CD4-positive, alpha-beta memory T cell (primary cell): ENCODE measurements at regions not wholly inside any gene's neighbourhood (a gene's known extent, or its start where the extent isn't known, plus 50 kb on each side); places are given as distances from the start of the nearest gene placed in this dataset.

Source experiments
- CTCF ChIA-PET: fragments of 350-600 bp; sonication (Branson Sonifier 250); formaldehyde crosslinking; loops from one replicate; lab custom pipeline; 2021; ENCODE audit warnings: inconsistent platforms; ENCODE audit not compliant: partially characterized antibody; lab: Charles Lee
- POLR2A ChIA-PET: fragments of 350-600 bp; sonication (Branson Sonifier 250); formaldehyde crosslinking; loops from one replicate; lab custom pipeline; 2021; ENCODE audit not compliant: partially characterized antibody; lab: Charles Lee
- DNase-seq, 5 donors: peaks; one replicate each; pipeline versions ENCODE4 v3.0.0 to v3.0.0-alpha.2; 2020 to 2022; ENCODE audit warnings: mixed read lengths in 1 of 5
- H3K27ac ChIP-seq: one replicate; pipeline ENCODE4 v1.7.0; 2013; ENCODE audit warnings: low read depth, low read length
- H3K27me3 ChIP-seq: 2 replicates; pipeline ENCODE4 v1.7.0; 2013; ENCODE audit warnings: mild to moderate bottlenecking, low read length, moderate library complexity; ENCODE audit not compliant: insufficient read depth
- H3K36me3 ChIP-seq: 2 replicates; pipeline ENCODE4 v1.7.0; 2013; ENCODE audit warnings: mild to moderate bottlenecking, low read length, moderate library complexity; ENCODE audit not compliant: insufficient read depth
- H3K4me1 ChIP-seq: 2 replicates; pipeline ENCODE4 v1.7.0; 2013; ENCODE audit warnings: mild to moderate bottlenecking, low read length, moderate library complexity; ENCODE audit not compliant: insufficient read depth
- H3K4me3 ChIP-seq, 2 donors: one replicate each; pipeline ENCODE4 v1.7.0; 2013; ENCODE audit warnings: low read length in 2 of 2, mild to moderate bottlenecking in 1 of 2
- H3K9me3 ChIP-seq, 2 donors: one replicate each; pipeline ENCODE4 v1.7.0; 2013; ENCODE audit warnings: low read length in 2 of 2, control low read depth in 1 of 2; ENCODE audit not compliant: control insufficient read depth in 1 of 2
- H3K27ac Mint-ChIP-seq, 7 donors: one replicate each; pipeline ENCODE4 v1.8.0; 2020 to 2021; ENCODE audit warnings: mixed read lengths in 7 of 7, mild to moderate bottlenecking in 6 of 7, inconsistent platforms in 3 of 7, moderate library complexity in 3 of 7
- H3K27me3 Mint-ChIP-seq, 2 donors: one replicate each; pipeline ENCODE4 v1.8.0; 2020 to 2021; ENCODE audit warnings: mixed read lengths in 2 of 2
- H3K36me3 Mint-ChIP-seq, 2 donors: one replicate each; pipeline ENCODE4 v1.8.0; 2020 to 2021; ENCODE audit warnings: mixed read lengths in 2 of 2, inconsistent platforms in 1 of 2, mild to moderate bottlenecking in 1 of 2
- H3K4me1 Mint-ChIP-seq, 4 donors: one replicate each; pipeline ENCODE4 v1.8.0; 2020 to 2021; ENCODE audit warnings: mixed read lengths in 4 of 4, mild to moderate bottlenecking in 1 of 4
- H3K4me3 Mint-ChIP-seq, 8 donors: one replicate each; pipeline ENCODE4 v1.8.0; 2020 to 2021; ENCODE audit warnings: mixed read lengths in 8 of 8, mild to moderate bottlenecking in 7 of 8, moderate library complexity in 6 of 8, inconsistent platforms in 3 of 8
- H3K9me3 Mint-ChIP-seq, 8 donors: one replicate each; pipeline ENCODE4 v1.8.0; 2020 to 2021; ENCODE audit warnings: mixed read lengths in 8 of 8, mild to moderate bottlenecking in 5 of 8, inconsistent platforms in 3 of 8, moderate library complexity in 1 of 8
- intact Hi-C: fragments of 100-400 bp; cut with micrococcal nuclease; formaldehyde crosslinking; loops from one replicate; pipeline ENCODE4 v1.15.1; 2023

GRCh38 chr2:48841126-48841525, 85.6 kb upstream of the LHCGR start:
- H3K4me3 Mint-ChIP-seq, result no peak overlapping the region
- intact Hi-C loops, result no loop called here

GRCh38 chr2:48838029-48838428, 82.5 kb upstream of the LHCGR start:
- no peak overlapping the region for H3K4me3 ChIP-seq
- H3K4me1 ChIP-seq, result no peaks in the 10 kb centered on the region
- Mint-ChIP-seq H3K4me3 (no peak overlapping the region), H3K4me1 (no peaks in the 10 kb centered on the region), H3K27me3 (no peaks in the 10 kb centered on the region), H3K36me3 (no peaks in the 10 kb centered on the region), H3K27ac (no peak overlapping the region), H3K9me3 (peaks cover 0 to 15% (median 3%) of the 10 kb centered on the region in 8 donors)
- POLR2A ChIA-PET, result no interaction called here
- no peaks in the 10 kb centered on the region for H3K27me3 ChIP-seq
- no peak overlapping the region for H3K27ac ChIP-seq
- intact Hi-C loops, result no loop called here
- H3K9me3 ChIP-seq, result no peaks in the 10 kb centered on the region
- CTCF ChIA-PET, result no interaction called here
- no peaks in the 10 kb centered on the region for H3K36me3 ChIP-seq
- no peak for DNase-seq

More at GRCh38 chr2:48841126-48841525, 85.6 kb upstream of the LHCGR start:
- Mint-ChIP-seq H3K4me1 (no peaks in the 10 kb centered on the region), H3K27ac (no peak overlapping the region), H3K27me3 (peaks cover 0 to 2% of the 10 kb centered on the region in 2 donors), H3K9me3 (peaks cover 0 to 9% (median 3%) of the 10 kb centered on the region in 8 donors), H3K36me3 (no peaks in the 10 kb centered on the region)
- ChIA-PET CTCF (no interaction called here), POLR2A (no interaction called here)
- Histone ChIP-seq H3K9me3 (no peaks in the 10 kb centered on the region), H3K27ac (no peak overlapping the region), H3K27me3 (no peaks in the 10 kb centered on the region), H3K36me3 (no peaks in the 10 kb centered on the region), H3K4me3 (no peak overlapping the region), H3K4me1 (no peaks in the 10 kb centered on the region)
- no peak for DNase-seq

GRCh38 chr2:48829569-48829968, 74.0 kb upstream of the LHCGR start:
- H3K9me3 ChIP-seq, result no peaks in the 10 kb centered on the region
- DNase-seq, result no peak
- Mint-ChIP-seq H3K36me3 (no peaks in the 10 kb centered on the region), H3K4me3 (no peak overlapping the region), H3K27me3 (no peaks in the 10 kb centered on the region), H3K9me3 (peaks cover 0 to 6% (median 0%) of the 10 kb centered on the region in 8 donors), H3K27ac (no peak overlapping the region), H3K4me1 (no peaks in the 10 kb centered on the region)
- H3K27me3 ChIP-seq, result no peaks in the 10 kb centered on the region
- H3K27ac ChIP-seq, result no peak overlapping the region
- H3K4me3 ChIP-seq, result no peak overlapping the region
- CTCF ChIA-PET, result no interaction called here
- intact Hi-C loops, result no loop called here
- H3K36me3 ChIP-seq, result no peaks in the 10 kb centered on the region
- POLR2A ChIA-PET, result no interaction called here
- H3K4me1 ChIP-seq, result no peaks in the 10 kb centered on the region

DNA sequence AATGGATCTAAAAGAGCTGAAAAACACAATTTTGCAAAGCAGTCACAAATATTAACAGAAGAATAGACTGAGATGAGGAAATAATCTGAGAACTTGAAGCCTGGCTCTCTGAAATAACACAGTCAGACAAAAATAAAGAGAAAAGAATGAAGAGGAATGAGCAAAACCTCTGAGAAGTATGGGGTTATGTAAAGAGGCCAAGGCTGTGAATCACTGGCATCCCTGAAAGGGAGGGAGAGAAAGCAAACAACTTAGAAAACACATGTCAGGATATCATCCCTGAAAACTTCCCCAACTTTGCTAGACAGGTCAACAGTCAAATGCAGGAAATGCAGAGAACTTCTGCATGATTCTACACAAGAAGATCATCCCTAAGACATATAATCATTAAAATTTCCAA, 73.5 kb upstream of the LHCGR start:
- CTCF ChIA-PET, result no interaction called here

DNA sequence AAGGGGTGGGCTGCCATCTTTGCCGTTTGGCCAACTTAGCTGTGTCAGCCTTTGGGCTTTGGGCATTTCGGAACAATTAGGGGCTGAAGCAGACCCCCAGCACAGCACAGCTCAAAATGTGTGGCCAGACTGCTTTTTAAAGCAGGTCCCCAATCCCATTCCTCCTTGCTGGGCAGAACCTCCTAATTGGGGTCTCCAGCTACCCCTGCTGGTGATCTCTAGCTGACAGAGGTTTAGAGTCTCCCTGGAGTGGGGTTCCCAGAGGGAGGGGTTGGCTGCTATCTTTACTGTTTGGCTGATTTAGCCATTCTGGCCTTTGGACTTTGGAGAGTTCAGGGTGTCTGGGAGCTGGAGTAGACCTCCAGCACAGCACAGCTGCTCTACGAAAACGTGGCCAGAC, 71.5 kb upstream of the LHCGR start:
- Mint-ChIP-seq H3K4me3 (no peak overlapping the region), H3K9me3 (peaks cover 0 to 3% (median 0%) of the 10 kb centered on the region in 8 donors), H3K4me1 (no peaks in the 10 kb centered on the region), H3K27ac (no peak overlapping the region), H3K27me3 (no peaks in the 10 kb centered on the region), H3K36me3 (no peaks in the 10 kb centered on the region)
- no peaks in the 10 kb centered on the region for H3K36me3 ChIP-seq
- no peaks in the 10 kb centered on the region for H3K4me1 ChIP-seq
- no peak overlapping the region for H3K4me3 ChIP-seq
- ChIA-PET CTCF (no interaction called here), POLR2A (no interaction called here)
- no peaks in the 10 kb centered on the region for H3K9me3 ChIP-seq
- H3K27me3 ChIP-seq, result no peaks in the 10 kb centered on the region
- H3K27ac ChIP-seq, result no peak overlapping the region
- intact Hi-C loops, result no loop called here
- DNase-seq, result no peak

More for the DNA sequence above, 73.5 kb upstream of the LHCGR start:
- H3K4me3 Mint-ChIP-seq, result no peak overlapping the region
- Histone ChIP-seq H3K4me3 (no peak overlapping the region), H3K27ac (no peak overlapping the region), H3K4me1 (no peaks in the 10 kb centered on the region), H3K27me3 (no peaks in the 10 kb centered on the region), H3K36me3 (no peaks in the 10 kb centered on the region), H3K9me3 (no peaks in the 10 kb centered on the region)
- no peak for DNase-seq
- POLR2A ChIA-PET, result no interaction called here
- intact Hi-C loops, result no loop called here
- no peaks in the 10 kb centered on the region for H3K27me3 Mint-ChIP-seq
- no peaks in the 10 kb centered on the region for H3K36me3 Mint-ChIP-seq
- H3K4me1 Mint-ChIP-seq, result no peaks in the 10 kb centered on the region
- H3K27ac Mint-ChIP-seq, result no peak overlapping the region
- H3K9me3 Mint-ChIP-seq, result peaks cover 0 to 5% (median 0%) of the 10 kb centered on the region in 8 donors

GRCh38 chr2:48824116-48824515, 68.6 kb upstream of the LHCGR start:
- Histone ChIP-seq H3K36me3 (no peaks in the 10 kb centered on the region), H3K9me3 (no peaks in the 10 kb centered on the region), H3K4me3 (no peak overlapping the region), H3K27ac (no peak overlapping the region), H3K27me3 (no peaks in the 10 kb centered on the region), H3K4me1 (no peaks in the 10 kb centered on the region)
- no peak for DNase-seq
- Mint-ChIP-seq H3K27me3 (peaks cover 0 to 3% of the 10 kb centered on the region in 2 donors), H3K4me3 (no peak overlapping the region), H3K36me3 (no peaks in the 10 kb centered on the region), H3K27ac (no peak overlapping the region), H3K4me1 (no peaks in the 10 kb centered on the region), H3K9me3 (peaks cover 0 to 3% (median 0%) of the 10 kb centered on the region in 8 donors)
- ChIA-PET POLR2A (no interaction called here), CTCF (no interaction called here)
- intact Hi-C loops, result no loop called here

DNA sequence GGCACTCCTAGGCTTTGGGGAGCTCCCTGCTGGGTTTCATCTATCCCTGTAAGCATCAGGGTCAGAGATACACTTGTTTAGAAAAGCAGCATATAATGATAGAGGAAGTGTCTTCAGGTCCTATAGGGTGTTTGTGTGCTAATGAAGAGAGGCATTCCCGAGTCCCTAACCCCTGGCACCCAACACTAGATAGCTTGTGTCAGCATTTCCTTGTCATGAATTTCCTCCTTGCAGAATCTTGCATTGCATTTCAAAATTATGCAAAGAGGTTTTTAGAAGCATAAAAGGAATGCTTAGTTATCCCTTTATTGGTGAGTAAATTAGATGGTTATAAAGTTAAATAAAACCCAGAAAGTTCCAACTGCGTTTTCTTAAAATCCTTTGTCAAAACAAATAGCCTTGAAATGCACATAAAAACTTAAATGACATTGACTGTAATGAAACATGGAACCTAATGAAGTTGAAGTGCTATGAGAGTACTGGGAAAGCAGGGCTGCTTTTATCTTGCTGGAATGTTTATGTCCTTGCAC, 63.7 kb upstream of the LHCGR start:
- CTCF ChIA-PET, result no interaction called here
- Mint-ChIP-seq H3K27ac (no peak overlapping the region), H3K9me3 (no peaks in the 10 kb centered on the region), H3K36me3 (no peaks in the 10 kb centered on the region), H3K4me3 (no peak overlapping the region), H3K4me1 (no peaks in the 10 kb centered on the region), H3K27me3 (peaks cover 2 to 5% of the 10 kb centered on the region in 2 donors)
- POLR2A ChIA-PET, result no interaction called here
- Histone ChIP-seq H3K27me3 (no peaks in the 10 kb centered on the region), H3K36me3 (no peaks in the 10 kb centered on the region), H3K4me1 (no peaks in the 10 kb centered on the region), H3K4me3 (no peak overlapping the region), H3K27ac (no peak overlapping the region), H3K9me3 (no peaks in the 10 kb centered on the region)
- intact Hi-C loops, result no loop called here
- DNase-seq, result no peak

DNA sequence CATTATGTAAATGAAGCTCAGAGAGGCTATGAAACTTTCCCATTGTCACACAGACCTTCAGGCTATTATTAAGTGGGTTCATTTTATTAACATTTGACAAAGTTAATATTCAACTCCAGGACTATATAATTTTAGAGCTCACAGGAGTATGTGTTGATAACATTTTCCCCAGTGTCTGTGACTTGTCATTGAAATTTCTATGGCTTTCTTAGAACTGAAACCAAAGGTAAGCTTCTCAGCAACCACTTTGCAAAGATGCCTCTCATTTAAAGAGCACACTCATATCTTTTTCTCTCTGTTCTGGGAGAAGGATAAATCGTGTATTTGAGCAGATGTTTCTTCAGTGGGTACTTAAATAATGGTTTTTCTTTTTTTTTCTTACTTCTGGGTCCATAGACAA, 61.8 kb upstream of the LHCGR start:
- Mint-ChIP-seq H3K27me3 (peaks cover 5 to 7% of the 10 kb centered on the region in 2 donors), H3K4me1 (no peaks in the 10 kb centered on the region), H3K4me3 (no peak overlapping the region), H3K9me3 (no peaks in the 10 kb centered on the region), H3K27ac (no peak overlapping the region), H3K36me3 (no peaks in the 10 kb centered on the region)
- Histone ChIP-seq H3K9me3 (no peaks in the 10 kb centered on the region), H3K36me3 (no peaks in the 10 kb centered on the region), H3K4me1 (no peaks in the 10 kb centered on the region), H3K27me3 (no peaks in the 10 kb centered on the region), H3K4me3 (no peak overlapping the region), H3K27ac (no peak overlapping the region)
- ChIA-PET POLR2A (no interaction called here), CTCF (no interaction called here)
- no peak for DNase-seq
- intact Hi-C loops, result no loop called here
